PC-3 (cell line): ENCODE measurements at regions not wholly inside any gene's neighbourhood (a gene's known extent, or its start where the extent isn't known, plus 50 kb on each side); places are given as distances from the start of the nearest gene placed in this dataset.

Experiments
- ATAC-seq: fragments of 200-7000 bp; cut with Tn5 transposase; 2 replicates; pipeline ENCODE4 v1.9.1; 2020; ENCODE audit warnings: mild to moderate bottlenecking, moderate library complexity
- BruUV-seq: library from RNA; stranded (reverse); fragments of 400-500 nt; replicated peaks from 2 replicates; lab custom pipeline; 2021; lab: Mats Ljungman, UMichigan
- CTCF ChIA-PET: fragments of 300-600 bp; sonication (Branson Sonifier 250); formaldehyde crosslinking; loops from one replicate; lab custom pipeline; 2022; ENCODE audit warnings: antibody characterized with exemption; lab: Charles Lee
- POLR2A ChIA-PET: fragments of 300-600 bp; sonication (Branson Sonifier 250); formaldehyde crosslinking; loops from one replicate; lab custom pipeline; 2022; ENCODE audit warnings: antibody characterized with exemption; ENCODE audit not compliant: unreplicated experiment; lab: Charles Lee
- DNase-seq: peaks from one replicate; pipeline ENCODE4 v3.0.0-alpha.2; 2015
- H2AFZ ChIP-seq: fragments of 300-600 bp; sonication (generic); 2 replicates; pipeline ENCODE4 v1.6.0; 2016; ENCODE audit warnings: antibody characterized with exemption, low read length
- H3F3A ChIP-seq: fragments of 300-600 bp; sonication (generic); one replicate; pipeline ENCODE4 v1.6.0; 2017; ENCODE audit warnings: antibody characterized with exemption, low read length, control low read depth, mild to moderate bottlenecking; ENCODE audit not compliant: unreplicated experiment
- H3K27ac ChIP-seq: fragments of 300-600 bp; sonication (generic); 2 replicates; pipeline ENCODE4 v1.5.1; 2016; ENCODE audit warnings: mild to moderate bottlenecking, low read length
- H3K27me3 ChIP-seq: fragments of 300-600 bp; sonication (generic); 2 replicates; pipeline ENCODE4 v1.6.1; 2016; ENCODE audit warnings: low read length, mixed read lengths
- H3K36me3 ChIP-seq: fragments of 300-600 bp; sonication (generic); 2 replicates; pipeline ENCODE4 v1.6.1; 2016; ENCODE audit warnings: low read depth, mixed run types, low read length, mixed read lengths
- H3K4me1 ChIP-seq: fragments of 300-600 bp; sonication (generic); 2 replicates; pipeline ENCODE4 v1.5.1; 2016; ENCODE audit warnings: low read length; ENCODE audit not compliant: insufficient read depth
- H3K4me2 ChIP-seq: fragments of 300-600 bp; sonication (generic); 2 replicates; pipeline ENCODE4 v1.6.0; 2016; ENCODE audit warnings: low read length
- H3K4me3 ChIP-seq: fragments of 300-600 bp; sonication (generic); 2 replicates; pipeline ENCODE4 v1.5.1; 2016; ENCODE audit warnings: mild to moderate bottlenecking, low read length, mixed read lengths
- H3K79me2 ChIP-seq: fragments of 300-600 bp; sonication (generic); 2 replicates; pipeline ENCODE4 v1.6.1; 2017; ENCODE audit warnings: low read length, mixed read lengths
- H3K9ac ChIP-seq: fragments of 300-600 bp; sonication (generic); 2 replicates; pipeline ENCODE4 v1.6.0; 2016; ENCODE audit warnings: mild to moderate bottlenecking, low read length
- H3K9me2 ChIP-seq: fragments of 300-600 bp; sonication (generic); replicated peaks from 2 replicates; pipeline ENCODE4 v1.6.1; 2016; ENCODE audit warnings: mixed run types, low read length, mixed read lengths
- H3K9me3 ChIP-seq: fragments of 300-600 bp; sonication (generic); 2 replicates; pipeline ENCODE4 v1.6.1; 2016; ENCODE audit warnings: low read length, mixed read lengths
- H4K20me1 ChIP-seq: fragments of 300-600 bp; sonication (generic); 2 replicates; pipeline ENCODE4 v1.6.1; 2016; ENCODE audit warnings: low read length, mixed read lengths
- EZH2 ChIP-seq: fragments of 300-600 bp; sonication (generic); IDR thresholded peaks from one replicate; pipeline ENCODE4 v1.6.1; 2017; ENCODE audit warnings: antibody characterized with exemption, mild to moderate bottlenecking, low read length; ENCODE audit not compliant: unreplicated experiment
- EZH2phosphoT487 ChIP-seq: fragments of 300-600 bp; sonication (generic); IDR thresholded peaks from 2 replicates; pipeline ENCODE4 v1.6.1; 2018; ENCODE audit warnings: mild to moderate bottlenecking, antibody characterized with exemption, low read length, borderline replicate concordance
- intact Hi-C: fragments of 100-400 bp; cut with micrococcal nuclease; formaldehyde crosslinking; loops from 2 replicates; pipeline ENCODE4 v1.9.0; 2023
- TF ChIP-seq, protein P1 (sequence below): fragments of 300-600 bp; sonication (generic); conservative IDR thresholded peaks from 2 replicates; pipeline ENCODE4 v1.5.1; 2017; ENCODE audit warnings: antibody characterized with exemption, low read depth, mild to moderate bottlenecking, low read length

GRCh38 chr9:73083519-73083918, 68.1 kb upstream of the ANXA1 start:
- ChIA-PET POLR2A (no interaction called here), CTCF (no interaction called here)
- Histone ChIP-seq H3K9ac (no peak overlapping the region), H3K27ac (no peak overlapping the region), H3K4me3 (no peak overlapping the region), H3K36me3 (no peaks in the 10 kb centered on the region), H3K9me2 (no peaks in the 10 kb centered on the region), H3K9me3 (no peaks in the 10 kb centered on the region), H2AFZ (no peak overlapping the region), H4K20me1 (no peaks in the 10 kb centered on the region), H3F3A (no peaks in the 10 kb centered on the region), H3K4me1 (peaks cover 15% of the 10 kb centered on the region), H3K27me3 (peaks cover 8% of the 10 kb centered on the region; the same call in 1 of the 2 replicates), H3K4me2 (no peak overlapping the region), H3K79me2 (no peaks in the 10 kb centered on the region)
- no TSS peak for BruUV-seq
- ATAC-seq (no peak), DNase-seq (no peak)
- intact Hi-C loops: loop anchor here (2.0 to 5.0 kb wide), 2 partner anchors 213 to 226 kb away; no protein-coding TSS in a partner anchor
- no peak for TF ChIP-seq EZH2
- TF ChIP-seq, protein P1, sequence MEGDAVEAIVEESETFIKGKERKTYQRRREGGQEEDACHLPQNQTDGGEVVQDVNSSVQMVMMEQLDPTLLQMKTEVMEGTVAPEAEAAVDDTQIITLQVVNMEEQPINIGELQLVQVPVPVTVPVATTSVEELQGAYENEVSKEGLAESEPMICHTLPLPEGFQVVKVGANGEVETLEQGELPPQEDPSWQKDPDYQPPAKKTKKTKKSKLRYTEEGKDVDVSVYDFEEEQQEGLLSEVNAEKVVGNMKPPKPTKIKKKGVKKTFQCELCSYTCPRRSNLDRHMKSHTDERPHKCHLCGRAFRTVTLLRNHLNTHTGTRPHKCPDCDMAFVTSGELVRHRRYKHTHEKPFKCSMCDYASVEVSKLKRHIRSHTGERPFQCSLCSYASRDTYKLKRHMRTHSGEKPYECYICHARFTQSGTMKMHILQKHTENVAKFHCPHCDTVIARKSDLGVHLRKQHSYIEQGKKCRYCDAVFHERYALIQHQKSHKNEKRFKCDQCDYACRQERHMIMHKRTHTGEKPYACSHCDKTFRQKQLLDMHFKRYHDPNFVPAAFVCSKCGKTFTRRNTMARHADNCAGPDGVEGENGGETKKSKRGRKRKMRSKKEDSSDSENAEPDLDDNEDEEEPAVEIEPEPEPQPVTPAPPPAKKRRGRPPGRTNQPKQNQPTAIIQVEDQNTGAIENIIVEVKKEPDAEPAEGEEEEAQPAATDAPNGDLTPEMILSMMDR: no peak
- no peak for TF ChIP-seq EZH2phosphoT487

DNA sequence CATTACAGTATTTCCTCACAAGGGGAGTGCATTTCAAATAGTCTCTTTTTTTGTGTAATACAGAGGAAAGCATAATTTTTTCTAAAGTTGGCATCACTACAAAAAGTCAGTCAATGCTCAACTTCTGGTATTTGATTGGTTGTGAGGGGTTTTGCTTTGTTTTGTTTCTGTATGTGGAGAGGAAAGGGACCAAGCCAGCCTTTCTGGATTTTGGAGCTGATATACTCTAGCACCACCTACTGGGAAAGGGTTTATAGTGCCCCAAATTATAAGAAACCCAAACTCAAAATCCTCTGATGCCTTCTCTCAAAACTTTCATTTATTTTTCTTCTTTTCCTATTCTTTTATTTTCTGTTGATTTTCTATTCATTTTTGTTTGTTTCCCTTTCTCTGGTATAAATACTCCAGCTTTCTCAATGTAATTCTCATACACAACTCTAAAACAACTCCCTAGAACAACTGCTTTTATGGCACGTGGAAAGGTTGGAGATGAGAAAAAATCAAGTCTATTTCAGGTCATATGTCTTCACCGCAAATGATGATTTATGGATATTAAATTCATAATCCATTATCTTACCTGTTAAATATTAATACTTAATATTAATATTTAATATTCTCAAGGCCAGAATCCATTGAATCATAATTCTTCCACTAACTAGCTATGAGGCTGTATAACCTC, 69.5 kb upstream of the ANXA1 start:
- Histone ChIP-seq H3F3A (no peaks in the 10 kb centered on the region), H3K79me2 (no peaks in the 10 kb centered on the region), H3K27ac (no peak overlapping the region), H3K9me2 (no peaks in the 10 kb centered on the region), H4K20me1 (no peaks in the 10 kb centered on the region), H3K9me3 (no peaks in the 10 kb centered on the region), H2AFZ (no peak overlapping the region), H3K4me3 (no peak overlapping the region), H3K27me3 (peaks cover 8% of the 10 kb centered on the region; the same call in 1 of the 2 replicates), H3K36me3 (no peaks in the 10 kb centered on the region), H3K4me1 (peaks cover 15% of the 10 kb centered on the region), H3K4me2 (no peak overlapping the region), H3K9ac (no peak overlapping the region)
- peak; percentile 43 for DNase-seq
- ChIA-PET CTCF (no interaction called here), POLR2A (no interaction called here)
- no TSS peak for BruUV-seq
- TF ChIP-seq EZH2: no peak
- TF ChIP-seq, protein P1: peak; percentile 70
- TF ChIP-seq EZH2phosphoT487: no peak
- ATAC-seq: no peak
- intact Hi-C loops: loop anchor here (2.0 to 5.0 kb wide), 2 partner anchors 211 to 225 kb away; no protein-coding TSS in a partner anchor
